Hepatocyte (in vitro differentiated cells): ENCODE measurements at regions not wholly inside any gene's neighbourhood (a gene's known extent, or its start where the extent isn't known, plus 50 kb on each side); places are given as distances from the start of the nearest gene placed in this dataset.

Experiments used
- CTCF ChIP-seq: fragments of 200-600 bp; sonication (generic); IDR thresholded peaks from 2 replicates; pipeline ENCODE4 v1.5.1; 2016; ENCODE audit warnings: antibody characterized with exemption, mild to moderate bottlenecking; ENCODE audit not compliant: poor library complexity
- EZH2 ChIP-seq: fragments of 200-600 bp; sonication (generic); IDR thresholded peaks from 2 replicates; pipeline ENCODE4 v1.6.1; 2016; ENCODE audit warnings: antibody characterized with exemption, mild to moderate bottlenecking, borderline replicate concordance
- EZH2phosphoT487 ChIP-seq: fragments of 200-600 bp; sonication (generic); IDR thresholded peaks from one replicate; pipeline ENCODE4 v1.6.1; 2018; ENCODE audit warnings: antibody characterized with exemption, mild to moderate bottlenecking, low read depth, moderate library complexity; ENCODE audit not compliant: unreplicated experiment, severe bottlenecking

DNA sequence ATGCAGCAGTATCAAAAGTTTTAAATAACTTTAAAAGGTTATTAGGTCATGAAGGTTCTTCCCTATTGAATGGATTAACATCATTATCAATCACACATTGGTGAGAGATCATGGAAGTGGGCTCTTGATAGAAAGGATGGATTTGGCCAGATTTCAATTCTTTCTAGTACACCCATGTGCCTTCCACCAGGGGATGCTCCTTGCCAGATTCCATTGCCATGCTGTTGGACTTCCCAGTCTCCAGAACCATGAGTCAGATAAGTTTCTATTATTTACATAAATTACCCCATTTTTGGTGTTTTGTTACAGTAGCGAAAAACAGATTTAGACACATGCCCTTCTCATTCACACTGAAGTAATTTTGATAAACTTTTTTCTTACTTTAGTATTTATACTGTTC, 1010.6 kb upstream of the C9orf72 start:
- TF ChIP-seq CTCF (no peak), EZH2 (no peak), EZH2phosphoT487 (no peak)
